ENCODE measurements at regions not wholly inside any gene's neighbourhood (a gene's known extent, or its start where the extent isn't known, plus 50 kb on each side); places are given as distances from the start of the nearest gene placed in this dataset.
"Not testable (repeated sequence)": the region's sequence is repeated elsewhere in the genome, so short reads cannot be mapped to it uniquely, and the experiment has no call there.

- DNase-seq = no peak
- no peak for TF ChIP-seq GATA1 (IDR thresholded peaks at IDR 0.05; ENCODE audit: low read depth, low read length)
- TF ChIP-seq POLR2A (IDR thresholded peaks at IDR 0.05; ENCODE audit: low read length) = no peak
Observed at GRCh38 chr1:30089024-30089430, 634.4 kb downstream of the MATN1 start.

- no peak for DNase-seq
- no peak for TF ChIP-seq GATA1 (IDR thresholded peaks at IDR 0.05; ENCODE audit: low read depth, low read length)
- no peak for TF ChIP-seq POLR2A (IDR thresholded peaks at IDR 0.05; ENCODE audit: low read length)
Observed at GRCh38 chr1:30088594-30088993, 634.8 kb downstream of the MATN1 start.

- TF ChIP-seq GATA1 (IDR thresholded peaks at IDR 0.05; ENCODE audit: low read depth, low read length) = no peak
- TF ChIP-seq POLR2A (IDR thresholded peaks at IDR 0.05; ENCODE audit: low read length) = no peak
- DNase-seq = no peak
Observed at GRCh38 chr1:30087465-30087864, 635.9 kb downstream of the MATN1 start.

- TF ChIP-seq GATA1 (IDR thresholded peaks at IDR 0.05; ENCODE audit: low read depth, low read length) (no peak), POLR2A (IDR thresholded peaks at IDR 0.05; ENCODE audit: low read length) (no peak)
- peak; percentile 37 to 53 for DNase-seq
Observed at GRCh38 chr1:30085811-30086770, 637.3 kb downstream of the MATN1 start.

- no peak for DNase-seq
- TF ChIP-seq POLR2A (IDR thresholded peaks at IDR 0.05; ENCODE audit: low read length) = no peak
- no peak for TF ChIP-seq GATA1 (IDR thresholded peaks at IDR 0.05; ENCODE audit: low read depth, low read length)
Observed at GRCh38 chr1:30084909-30085571, 638.3 kb downstream of the MATN1 start.

GRCh38 chr1:30083800-30084464, 639.5 kb downstream of the MATN1 start:
- no peak for DNase-seq
- TF ChIP-seq POLR2A (IDR thresholded peaks at IDR 0.05; ENCODE audit: low read length) (no peak), GATA1 (IDR thresholded peaks at IDR 0.05; ENCODE audit: low read depth, low read length) (no peak)

- TF ChIP-seq GATA1 (IDR thresholded peaks at IDR 0.05; ENCODE audit: low read depth, low read length) (no peak), POLR2A (IDR thresholded peaks at IDR 0.05; ENCODE audit: low read length) (no peak)
- DNase-seq = no peak
Observed at GRCh38 chr1:30081379-30082102, 641.8 kb downstream of the MATN1 start.

GRCh38 chr1:30075916-30076315, 647.5 kb downstream of the MATN1 start:
- not testable (repeated sequence) for DNase-seq

GRCh38 chr1:30068787-30069472, 654.5 kb downstream of the MATN1 start:
- no peak for DNase-seq
- TF ChIP-seq POLR2A (IDR thresholded peaks at IDR 0.05; ENCODE audit: low read length) (no peak), GATA1 (IDR thresholded peaks at IDR 0.05; ENCODE audit: low read depth, low read length) (no peak)

- DNase-seq = no peak
- no peak for TF ChIP-seq GATA1 (IDR thresholded peaks at IDR 0.05; ENCODE audit: low read depth, low read length)
- no peak for TF ChIP-seq POLR2A (IDR thresholded peaks at IDR 0.05; ENCODE audit: low read length)
Observed at GRCh38 chr1:30064547-30064946, 658.8 kb downstream of the MATN1 start.

- no peak for TF ChIP-seq GATA1 (IDR thresholded peaks at IDR 0.05; ENCODE audit: low read depth, low read length)
- no peak for TF ChIP-seq POLR2A (IDR thresholded peaks at IDR 0.05; ENCODE audit: low read length)
- no peak for DNase-seq
Observed at GRCh38 chr1:30063621-30064280, 659.6 kb downstream of the MATN1 start.

GRCh38 chr1:30061292-30062220, 661.8 kb downstream of the MATN1 start:
- no peak for DNase-seq

More at GRCh38 chr1:30061292-30062220, 661.8 kb downstream of the MATN1 start:
- TF ChIP-seq POLR2A (IDR thresholded peaks at IDR 0.05; ENCODE audit: low read length) (no peak), GATA1 (IDR thresholded peaks at IDR 0.05; ENCODE audit: low read depth, low read length) (no peak)

Data from erythroblast (primary cell).